Peyer's patch (tissue), 4 donors: ENCODE measurements at regions not wholly inside any gene's neighbourhood (a gene's known extent, or its start where the extent isn't known, plus 50 kb on each side); places are given as distances from the start of the nearest gene placed in this dataset.

Source experiments
- DNase-seq, 3 donors: peaks; one replicate each; pipeline ENCODE4 v3.0.0-alpha.2; 2017 to 2019
- H3K27ac ChIP-seq, 4 donors: fragments of 200-600 bp; sonication (generic); one replicate each; pipeline ENCODE4 v1.5.1; 2016 to 2019
- H3K27me3 ChIP-seq, 2 donors: fragments of 200-600 bp; sonication (generic); one replicate each; pipeline ENCODE4 v1.5.1; 2019
- H3K36me3 ChIP-seq, 3 donors: fragments of 200-600 bp; sonication (generic); one replicate each; pipeline ENCODE4 v1.5.1; 2016 to 2019
- H3K4me1 ChIP-seq, 4 donors: fragments of 200-600 bp; sonication (generic); one replicate each; pipeline ENCODE4 v1.5.1; 2016 to 2019
- H3K4me3 ChIP-seq, 4 donors: fragments of 200-600 bp; sonication (generic); 1 replicate in 3 of 4; 2 replicates in 1 of 4; pipeline ENCODE4 v1.5.1; 2016 to 2019; ENCODE audit warnings: mild to moderate bottlenecking in 1 of 4
- H3K9me3 ChIP-seq, 4 donors: fragments of 200-600 bp; sonication (generic); one replicate each; pipeline ENCODE4 v1.5.1; 2016 to 2019; ENCODE audit warnings: mild to moderate bottlenecking in 1 of 4
- CTCF ChIP-seq, 6 experiments: fragments of 450-650 bp in 4 of 6; fragments of 200-600 bp in 2 of 6; sonication (generic) in 1 of 6; IDR thresholded peaks; one replicate each; pipeline ENCODE4 v1.5.1; 2017 to 2019; ENCODE audit warnings: antibody characterized with exemption in 6 of 6, mild to moderate bottlenecking in 3 of 6, moderate library complexity in 1 of 6
- POLR2A ChIP-seq, 2 donors: fragments of 450-650 bp; IDR thresholded peaks; one replicate each; pipeline ENCODE4 v1.5.1; 2017; ENCODE audit warnings: antibody characterized with exemption in 2 of 2, mild to moderate bottlenecking in 2 of 2, moderate library complexity in 2 of 2

GRCh38 chr4:176874721-176875445 lies 82.2 kb upstream of the VEGFC start:
- Histone ChIP-seq H3K27ac (no peak overlapping the region), H3K4me1 (no peaks in the 10 kb centered on the region), H3K36me3 (no peaks in the 10 kb centered on the region), H3K27me3 (no peaks in the 10 kb centered on the region), H3K4me3 (no peak overlapping the region), H3K9me3 (peaks cover 0 to 4% (median 0%) of the 10 kb centered on the region in 4 donors)
- TF ChIP-seq CTCF (IDR thresholded peaks at IDR 0.05) = no peak
- no peak for TF ChIP-seq POLR2A (IDR thresholded peaks at IDR 0.05)
- DNase-seq = no peak

- TF ChIP-seq CTCF (IDR thresholded peaks at IDR 0.05) (no peak), POLR2A (IDR thresholded peaks at IDR 0.05) (no peak)
- no peaks in the 10 kb centered on the region for H3K4me1 ChIP-seq
- no peak for DNase-seq
- peaks cover 0 to 4% (median 0%) of the 10 kb centered on the region in 4 donors for H3K9me3 ChIP-seq
- H3K36me3 ChIP-seq = no peaks in the 10 kb centered on the region
- no peak overlapping the region for H3K27ac ChIP-seq
- no peaks in the 10 kb centered on the region for H3K27me3 ChIP-seq
- no peak overlapping the region for H3K4me3 ChIP-seq
These were observed 82.8 kb upstream of the VEGFC start for GRCh38 chr4:176875446-176875930.

- DNase-seq = no peak
- peaks cover 0 to 3% (median 0%) of the 10 kb centered on the region in 4 donors for H3K9me3 ChIP-seq
- no peak for TF ChIP-seq POLR2A (IDR thresholded peaks at IDR 0.05)
- no peak for TF ChIP-seq CTCF (IDR thresholded peaks at IDR 0.05)
- no peak overlapping the region for H3K27ac ChIP-seq
- no peak overlapping the region for H3K4me3 ChIP-seq
- no peaks in the 10 kb centered on the region for H3K36me3 ChIP-seq
- no peaks in the 10 kb centered on the region for H3K27me3 ChIP-seq
- H3K4me1 ChIP-seq = no peaks in the 10 kb centered on the region
These were observed 86.8 kb upstream of the VEGFC start for GRCh38 chr4:176879380-176880116.

GRCh38 chr4:176882206-176882605 lies 89.5 kb upstream of the VEGFC start:
- H3K36me3 ChIP-seq = no peaks in the 10 kb centered on the region

GRCh38 chr4:176883108-176883550 lies 90.4 kb upstream of the VEGFC start:
- Histone ChIP-seq H3K4me3 (no peak overlapping the region), H3K27me3 (no peaks in the 10 kb centered on the region), H3K27ac (no peak overlapping the region), H3K9me3 (peaks cover 0 to 3% (median 0%) of the 10 kb centered on the region in 4 donors), H3K36me3 (no peaks in the 10 kb centered on the region), H3K4me1 (no peaks in the 10 kb centered on the region)
- no peak for DNase-seq
- TF ChIP-seq CTCF (IDR thresholded peaks at IDR 0.05) (no peak), POLR2A (IDR thresholded peaks at IDR 0.05) (no peak)

More at GRCh38 chr4:176882206-176882605, 89.5 kb upstream of the VEGFC start:
- TF ChIP-seq POLR2A (IDR thresholded peaks at IDR 0.05) (no peak), CTCF (IDR thresholded peaks at IDR 0.05) (no peak)
- Histone ChIP-seq H3K9me3 (peaks cover 0 to 3% (median 0%) of the 10 kb centered on the region in 4 donors), H3K4me1 (no peaks in the 10 kb centered on the region), H3K27me3 (no peaks in the 10 kb centered on the region), H3K4me3 (no peak overlapping the region), H3K27ac (no peak overlapping the region)
- DNase-seq = no peak
